ENCODE measurements at regions not wholly inside any gene's neighbourhood (a gene's known extent, or its start where the extent isn't known, plus 50 kb on each side); places are given as distances from the start of the nearest gene placed in this dataset.

DNA sequence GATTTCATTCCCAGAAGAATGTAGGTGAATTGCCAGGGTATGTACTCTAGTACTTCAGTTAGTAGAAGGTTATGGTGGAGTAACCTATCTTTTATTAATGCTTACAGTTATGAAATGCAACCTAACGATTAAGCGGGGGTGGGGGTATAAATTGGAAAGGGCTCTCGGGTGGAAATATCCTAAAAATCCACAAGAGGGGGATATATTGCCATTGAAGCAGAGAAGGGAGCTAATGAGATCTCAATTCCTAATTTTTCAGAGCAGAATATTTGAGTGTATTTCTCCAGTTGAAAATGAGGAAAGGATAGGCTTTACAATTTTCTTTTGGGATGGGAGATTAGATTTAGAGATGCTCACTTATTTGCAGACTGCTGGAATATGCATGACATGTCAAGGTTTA lies 90.8 kb downstream of the DNAJB9 start:
- in situ Hi-C loops (cut with MboI; ENCODE audit: low sequenced_read_pairs) = no loop called here
- WGBS, 2 experiments (ENCODE audit: extremely low coverage in 2 of 2, insufficient read length in 1 of 2) = no CpG with 5 or more reads among the region's 3 CpGs
- no peak overlapping the region for H3K23ac ChIP-seq (ENCODE audit: low read depth, low read length)
- H4K8ac ChIP-seq (ENCODE audit: low read depth in 2 of 2, low read length in 2 of 2) = no peak overlapping the region
- CTCF ChIA-PET = no interaction called here
- H2AK9ac ChIP-seq (replicated peaks; ENCODE audit: low read depth, low read length, poor library complexity) = no peak overlapping the region
- peak; percentile 40; the same call in 1 of the 2 replicates for ATAC-seq (ENCODE audit: low read depth)
- no TSS peak for BruUV-seq (replicated peaks)
- H3K14ac ChIP-seq (replicated peaks; ENCODE audit: low read depth, low read length) = no peak overlapping the region
- no peak overlapping the region for H3K4ac ChIP-seq (ENCODE audit: low read depth, low read length)
- H3K9ac ChIP-seq (ENCODE audit: low read depth, low read length) = no peak overlapping the region
- H3K27ac ChIP-seq (ENCODE audit: insufficient read depth, low read length) = no peak overlapping the region
- H2AFZ ChIP-seq (replicated peaks; ENCODE audit: low read length, poor library complexity) = no peak overlapping the region
- no peak overlapping the region for H4K91ac ChIP-seq (ENCODE audit: insufficient read depth, low read depth, low read length)
- peak; percentile 4 for DNase-seq
- H3K27me3 ChIP-seq (ENCODE audit: control insufficient read depth, insufficient read depth, low read length) = no peaks in the 10 kb centered on the region
- H3K56ac ChIP-seq (ENCODE audit: extremely low read depth, insufficient read depth, low read length) = no peak overlapping the region
- no peak overlapping the region for H2AK5ac ChIP-seq (ENCODE audit: low read depth, low read length)
- TF ChIP-seq, protein P1, sequence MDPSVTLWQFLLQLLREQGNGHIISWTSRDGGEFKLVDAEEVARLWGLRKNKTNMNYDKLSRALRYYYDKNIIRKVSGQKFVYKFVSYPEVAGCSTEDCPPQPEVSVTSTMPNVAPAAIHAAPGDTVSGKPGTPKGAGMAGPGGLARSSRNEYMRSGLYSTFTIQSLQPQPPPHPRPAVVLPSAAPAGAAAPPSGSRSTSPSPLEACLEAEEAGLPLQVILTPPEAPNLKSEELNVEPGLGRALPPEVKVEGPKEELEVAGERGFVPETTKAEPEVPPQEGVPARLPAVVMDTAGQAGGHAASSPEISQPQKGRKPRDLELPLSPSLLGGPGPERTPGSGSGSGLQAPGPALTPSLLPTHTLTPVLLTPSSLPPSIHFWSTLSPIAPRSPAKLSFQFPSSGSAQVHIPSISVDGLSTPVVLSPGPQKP (IDR thresholded peaks at IDR 0.05; ENCODE audit: borderline replicate concordance, low read depth, low read length) = no peak
- TF ChIP-seq, protein P2, sequence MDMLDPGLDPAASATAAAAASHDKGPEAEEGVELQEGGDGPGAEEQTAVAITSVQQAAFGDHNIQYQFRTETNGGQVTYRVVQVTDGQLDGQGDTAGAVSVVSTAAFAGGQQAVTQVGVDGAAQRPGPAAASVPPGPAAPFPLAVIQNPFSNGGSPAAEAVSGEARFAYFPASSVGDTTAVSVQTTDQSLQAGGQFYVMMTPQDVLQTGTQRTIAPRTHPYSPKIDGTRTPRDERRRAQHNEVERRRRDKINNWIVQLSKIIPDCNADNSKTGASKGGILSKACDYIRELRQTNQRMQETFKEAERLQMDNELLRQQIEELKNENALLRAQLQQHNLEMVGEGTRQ (IDR thresholded peaks at IDR 0.05; ENCODE audit: low read depth, low read length) = no peak
- TF ChIP-seq MAFK (IDR thresholded peaks at IDR 0.05; ENCODE audit: low read depth, low read length) = no peak
- TF ChIP-seq RAD21 (IDR thresholded peaks at IDR 0.05; ENCODE audit: low read length) = peak; percentile 34; the same call in 1 of the 2 replicates
- no peak for TF ChIP-seq MAZ (IDR thresholded peaks at IDR 0.05; ENCODE audit: borderline replicate concordance, low read depth, low read length)
- no peak for TF ChIP-seq NFE2L2 (IDR thresholded peaks at IDR 0.05; ENCODE audit: low read depth, low read length)
- TF ChIP-seq, protein P3, sequence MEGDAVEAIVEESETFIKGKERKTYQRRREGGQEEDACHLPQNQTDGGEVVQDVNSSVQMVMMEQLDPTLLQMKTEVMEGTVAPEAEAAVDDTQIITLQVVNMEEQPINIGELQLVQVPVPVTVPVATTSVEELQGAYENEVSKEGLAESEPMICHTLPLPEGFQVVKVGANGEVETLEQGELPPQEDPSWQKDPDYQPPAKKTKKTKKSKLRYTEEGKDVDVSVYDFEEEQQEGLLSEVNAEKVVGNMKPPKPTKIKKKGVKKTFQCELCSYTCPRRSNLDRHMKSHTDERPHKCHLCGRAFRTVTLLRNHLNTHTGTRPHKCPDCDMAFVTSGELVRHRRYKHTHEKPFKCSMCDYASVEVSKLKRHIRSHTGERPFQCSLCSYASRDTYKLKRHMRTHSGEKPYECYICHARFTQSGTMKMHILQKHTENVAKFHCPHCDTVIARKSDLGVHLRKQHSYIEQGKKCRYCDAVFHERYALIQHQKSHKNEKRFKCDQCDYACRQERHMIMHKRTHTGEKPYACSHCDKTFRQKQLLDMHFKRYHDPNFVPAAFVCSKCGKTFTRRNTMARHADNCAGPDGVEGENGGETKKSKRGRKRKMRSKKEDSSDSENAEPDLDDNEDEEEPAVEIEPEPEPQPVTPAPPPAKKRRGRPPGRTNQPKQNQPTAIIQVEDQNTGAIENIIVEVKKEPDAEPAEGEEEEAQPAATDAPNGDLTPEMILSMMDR (conservative IDR thresholded peaks at IDR 0.05; ENCODE audit: low read depth, low read length) = 0 out of 2 replicates have a peak, but pooled peaks have one; percentile 25
- no peak for TF ChIP-seq RFX5 (IDR thresholded peaks at IDR 0.05; ENCODE audit: low read depth, low read length)
- no peak for TF ChIP-seq FOS (IDR thresholded peaks at IDR 0.05; ENCODE audit: low read depth, low read length)
- H3K18ac ChIP-seq (ENCODE audit: low read depth, low read length) = no peak overlapping the region
- intact Hi-C loops (cut with micrococcal nuclease) = no loop called here
- no peak overlapping the region for H2BK20ac ChIP-seq (ENCODE audit: low read depth, low read length)
- no peak overlapping the region for H2BK15ac ChIP-seq (ENCODE audit: low read depth, low read length)
- H4K5ac ChIP-seq (ENCODE audit: low read depth, low read length) = no peak overlapping the region
- POLR2A ChIA-PET (ENCODE audit: unreplicated experiment) = no interaction called here
- no peaks in the 10 kb centered on the region for H3K36me3 ChIP-seq (ENCODE audit: control insufficient read depth, insufficient read depth, low read length)
- no peak overlapping the region for H2BK5ac ChIP-seq (ENCODE audit: low read depth, low read length, poor library complexity, severe bottlenecking)
- dilution Hi-C loops (cut with HindIII; ENCODE audit: low sequenced_read_pairs, unreplicated experiment) = no loop called here
- H3K4me1 ChIP-seq (ENCODE audit: control insufficient read depth, insufficient read depth, low read length) = no peaks in the 10 kb centered on the region
- no peak overlapping the region for H2BK120ac ChIP-seq (ENCODE audit: low read depth, low read length)
- no peak overlapping the region for H3K4me2 ChIP-seq (ENCODE audit: low read depth, low read length)
- no peaks in the 10 kb centered on the region for H3K9me1 ChIP-seq (ENCODE audit: insufficient read depth, low read length)
- H4K20me1 ChIP-seq (ENCODE audit: insufficient read depth, low read length) = no peaks in the 10 kb centered on the region
- H3K4me3 ChIP-seq (ENCODE audit: insufficient read depth, low read depth, low read length) = no peak overlapping the region
- H3K9me3 ChIP-seq (ENCODE audit: control insufficient read depth, insufficient read depth, low read length) = no peaks in the 10 kb centered on the region
- H3K79me1 ChIP-seq (ENCODE audit: low read depth in 1 of 2, low read length in 2 of 2) = no peaks in the 10 kb centered on the region
